ENCODE measurements at regions not wholly inside any gene's neighbourhood (a gene's known extent, or its start where the extent isn't known, plus 50 kb on each side); places are given as distances from the start of the nearest gene placed in this dataset.

DNA sequence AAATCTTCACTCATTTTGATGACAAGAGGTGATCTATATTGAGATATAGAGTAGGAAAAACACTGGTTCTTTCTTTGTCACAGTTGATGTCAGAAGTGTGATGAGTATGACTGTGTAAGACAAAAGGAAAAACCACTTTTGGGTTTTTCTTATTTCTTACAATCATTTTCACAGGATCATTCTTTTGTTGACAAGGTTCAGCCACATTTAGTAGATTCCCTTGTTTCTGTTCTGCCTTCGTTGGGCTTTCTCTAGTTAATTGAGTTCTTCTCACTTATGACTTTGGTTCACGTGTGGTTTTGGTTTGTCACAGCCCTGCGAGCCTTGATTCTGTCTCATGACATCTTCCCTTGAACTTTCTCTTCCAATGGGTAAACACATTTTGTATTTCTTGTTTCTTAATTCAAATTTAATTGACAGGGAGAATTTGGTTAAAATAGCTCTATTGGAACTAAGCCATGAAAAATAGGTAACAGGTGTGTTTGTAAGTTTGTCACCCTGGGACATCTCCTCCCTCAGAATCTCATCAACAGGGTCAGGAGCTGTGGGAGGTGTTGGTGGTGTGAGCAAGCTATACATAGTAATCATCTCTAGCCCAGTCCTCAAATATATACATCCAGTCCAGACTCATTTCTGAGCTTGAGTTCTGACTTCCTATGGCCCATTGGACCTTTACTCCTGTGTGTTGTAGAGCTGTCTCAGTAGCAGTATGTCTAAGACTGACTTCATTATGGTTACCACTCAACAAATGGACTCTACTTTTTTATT, 255.3 kb downstream of the BMP4 start:
- dilution Hi-C loops (cut with MboI; ENCODE audit: extremely low pct_ligation_motif_present, low sequenced_read_pairs) = no loop called here
- H2AFZ ChIP-seq (ENCODE audit: control insufficient read depth, low read length) = no peak overlapping the region
- H3K27ac ChIP-seq (ENCODE audit: control insufficient read depth, insufficient read depth, low read length) = no peak overlapping the region
- H3K4me2 ChIP-seq (ENCODE audit: control insufficient read depth, extremely low read depth, insufficient read depth, low read depth, low read length) = no peak overlapping the region
- H3K9me1 ChIP-seq (ENCODE audit: control insufficient read depth, extremely low read depth, insufficient read depth, low read length) = no peaks in the 10 kb centered on the region
- no peaks in the 10 kb centered on the region for H3K36me3 ChIP-seq (ENCODE audit: control insufficient read depth in 2 of 2, extremely low read depth in 1 of 2, insufficient read depth in 2 of 2, low read length in 2 of 2)
- H3K79me2 ChIP-seq (ENCODE audit: control insufficient read depth, insufficient read depth, low read length) = no peaks in the 10 kb centered on the region
- FAIRE-seq (no peak), DNase-seq (ENCODE audit: low read depth, low spot score) (no peak)
- H4K20me1 ChIP-seq (ENCODE audit: control insufficient read depth, extremely low read depth, insufficient read depth, low read length) = no peaks in the 10 kb centered on the region
- H3K9me3 ChIP-seq (ENCODE audit: control insufficient read depth, low read depth, low read length) = no peaks in the 10 kb centered on the region
- no peaks in the 10 kb centered on the region for H3K27me3 ChIP-seq (ENCODE audit: control insufficient read depth, extremely low read depth, insufficient read depth, low read length)
- TF ChIP-seq, protein P1, sequence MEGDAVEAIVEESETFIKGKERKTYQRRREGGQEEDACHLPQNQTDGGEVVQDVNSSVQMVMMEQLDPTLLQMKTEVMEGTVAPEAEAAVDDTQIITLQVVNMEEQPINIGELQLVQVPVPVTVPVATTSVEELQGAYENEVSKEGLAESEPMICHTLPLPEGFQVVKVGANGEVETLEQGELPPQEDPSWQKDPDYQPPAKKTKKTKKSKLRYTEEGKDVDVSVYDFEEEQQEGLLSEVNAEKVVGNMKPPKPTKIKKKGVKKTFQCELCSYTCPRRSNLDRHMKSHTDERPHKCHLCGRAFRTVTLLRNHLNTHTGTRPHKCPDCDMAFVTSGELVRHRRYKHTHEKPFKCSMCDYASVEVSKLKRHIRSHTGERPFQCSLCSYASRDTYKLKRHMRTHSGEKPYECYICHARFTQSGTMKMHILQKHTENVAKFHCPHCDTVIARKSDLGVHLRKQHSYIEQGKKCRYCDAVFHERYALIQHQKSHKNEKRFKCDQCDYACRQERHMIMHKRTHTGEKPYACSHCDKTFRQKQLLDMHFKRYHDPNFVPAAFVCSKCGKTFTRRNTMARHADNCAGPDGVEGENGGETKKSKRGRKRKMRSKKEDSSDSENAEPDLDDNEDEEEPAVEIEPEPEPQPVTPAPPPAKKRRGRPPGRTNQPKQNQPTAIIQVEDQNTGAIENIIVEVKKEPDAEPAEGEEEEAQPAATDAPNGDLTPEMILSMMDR (optimal IDR thresholded peaks at IDR 0.05 in 1 of 3, IDR thresholded peaks at IDR 0.05 in 1 of 3, conservative IDR thresholded peaks at IDR 0.05 in 1 of 3; ENCODE audit: extremely low read depth in 1 of 3, insufficient read depth in 2 of 3, low read length in 3 of 3) = no peak
- no peak for TF ChIP-seq EZH2 (IDR thresholded peaks at IDR 0.05; ENCODE audit: low read length)
- no peaks in the 10 kb centered on the region for H3K4me1 ChIP-seq (ENCODE audit: control insufficient read depth, extremely low read depth, insufficient read depth, low read length)
- H3K4me3 ChIP-seq (ENCODE audit: control insufficient read depth in 2 of 3, extremely low read depth in 1 of 3, insufficient read depth in 2 of 3, low read depth in 1 of 3, low read length in 3 of 3) = no peak overlapping the region
- no peak overlapping the region for H3K9ac ChIP-seq (ENCODE audit: control insufficient read depth, extremely low read depth, insufficient read depth, low read length)

DNA sequence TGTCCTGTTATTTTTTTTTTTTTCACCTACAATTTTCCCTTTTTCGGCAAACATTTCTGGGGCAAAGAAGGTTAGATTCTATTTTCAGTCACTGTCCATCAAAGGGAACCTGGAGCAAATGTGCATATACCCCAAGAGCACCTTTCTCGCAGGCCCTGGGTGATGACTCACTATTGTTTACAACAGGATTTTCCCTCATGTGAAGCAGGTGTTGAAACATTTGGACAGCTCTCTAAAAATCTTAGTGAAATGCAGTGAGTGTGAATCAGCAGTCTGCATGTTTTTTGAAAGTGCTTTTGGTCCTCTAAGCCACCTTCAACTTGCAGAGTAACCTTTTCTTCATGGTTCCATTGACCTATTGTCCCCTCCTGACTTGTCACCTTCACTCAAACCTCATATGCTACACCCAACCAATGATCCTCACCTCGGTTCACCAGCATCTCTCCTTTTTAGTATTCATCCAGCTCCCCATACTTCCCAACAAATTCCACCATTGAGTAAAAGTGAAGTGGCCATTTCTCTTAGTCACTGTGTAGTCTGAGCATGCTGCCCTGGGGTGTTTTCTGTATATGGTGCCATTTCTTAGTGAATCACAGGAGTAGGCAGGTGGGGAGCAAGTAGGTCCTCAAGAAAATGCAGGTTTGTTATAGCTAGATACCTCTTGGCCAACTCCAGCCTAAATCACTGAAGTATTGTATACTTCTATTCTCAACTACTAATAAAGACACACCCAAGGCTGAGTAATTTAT, 260.2 kb downstream of the BMP4 start:
- no peak overlapping the region for H3K9ac ChIP-seq (ENCODE audit: control insufficient read depth, extremely low read depth, insufficient read depth, low read length)
- no peaks in the 10 kb centered on the region for H3K27me3 ChIP-seq (ENCODE audit: control insufficient read depth, extremely low read depth, insufficient read depth, low read length)
- DNase-seq (ENCODE audit: low read depth, low spot score) = no peak
- H2AFZ ChIP-seq (ENCODE audit: control insufficient read depth, low read length) = no peak overlapping the region
- H4K20me1 ChIP-seq (ENCODE audit: control insufficient read depth, extremely low read depth, insufficient read depth, low read length) = no peaks in the 10 kb centered on the region
- no peaks in the 10 kb centered on the region for H3K9me1 ChIP-seq (ENCODE audit: control insufficient read depth, extremely low read depth, insufficient read depth, low read length)
- dilution Hi-C loops (cut with MboI; ENCODE audit: extremely low pct_ligation_motif_present, low sequenced_read_pairs) = no loop called here
- H3K4me1 ChIP-seq (ENCODE audit: control insufficient read depth, extremely low read depth, insufficient read depth, low read length) = no peaks in the 10 kb centered on the region
- TF ChIP-seq, protein P1 (optimal IDR thresholded peaks at IDR 0.05 in 1 of 3, IDR thresholded peaks at IDR 0.05 in 1 of 3, conservative IDR thresholded peaks at IDR 0.05 in 1 of 3; ENCODE audit: extremely low read depth in 1 of 3, insufficient read depth in 2 of 3, low read length in 3 of 3) = no peak
- TF ChIP-seq EZH2 (IDR thresholded peaks at IDR 0.05; ENCODE audit: low read length) = no peak
- no peaks in the 10 kb centered on the region for H3K9me3 ChIP-seq (ENCODE audit: control insufficient read depth, low read depth, low read length)
- H3K4me3 ChIP-seq (ENCODE audit: control insufficient read depth in 2 of 3, extremely low read depth in 1 of 3, insufficient read depth in 2 of 3, low read depth in 1 of 3, low read length in 3 of 3) = no peak overlapping the region
- H3K36me3 ChIP-seq (ENCODE audit: control insufficient read depth in 2 of 2, extremely low read depth in 1 of 2, insufficient read depth in 2 of 2, low read length in 2 of 2) = no peaks in the 10 kb centered on the region
- no peak overlapping the region for H3K27ac ChIP-seq (ENCODE audit: control insufficient read depth, insufficient read depth, low read length)
- no peak for FAIRE-seq
- H3K79me2 ChIP-seq (ENCODE audit: control insufficient read depth, insufficient read depth, low read length) = no peaks in the 10 kb centered on the region
- no peak overlapping the region for H3K4me2 ChIP-seq (ENCODE audit: control insufficient read depth, extremely low read depth, insufficient read depth, low read depth, low read length)

All from keratinocyte (primary cell).